Thymus (tissue), 11 donors: ENCODE measurements at regions not wholly inside any gene's neighbourhood (a gene's known extent, or its start where the extent isn't known, plus 50 kb on each side); places are given as distances from the start of the nearest gene placed in this dataset.

Source experiments
- DNase-seq, 9 donors: peaks; one replicate each; pipeline ENCODE4 v3.0.0-alpha.2; 2013; ENCODE audit warnings: low spot score in 9 of 9, low read depth in 6 of 9, missing footprints in 1 of 9
- H3K27ac ChIP-seq, 2 donors: one replicate each; pipeline ENCODE4 v1.5.1; 2013; ENCODE audit warnings: control low read depth in 1 of 2, low read depth in 1 of 2, low read length in 1 of 2, mild to moderate bottlenecking in 1 of 2, moderate library complexity in 1 of 2
- H3K27me3 ChIP-seq, 2 donors: one replicate each; pipeline ENCODE4 v1.5.1; 2013; ENCODE audit warnings: low read length in 1 of 2; ENCODE audit not compliant: control insufficient read depth in 2 of 2, insufficient read depth in 1 of 2
- H3K36me3 ChIP-seq, 2 donors: one replicate each; pipeline ENCODE4 v1.5.1; 2013; ENCODE audit warnings: low read length in 1 of 2, mild to moderate bottlenecking in 1 of 2, moderate library complexity in 1 of 2; ENCODE audit not compliant: control insufficient read depth in 2 of 2, insufficient read depth in 2 of 2
- H3K4me1 ChIP-seq, 2 donors: one replicate each; pipeline ENCODE4 v1.5.1; 2013; ENCODE audit warnings: low read length in 2 of 2; ENCODE audit not compliant: control insufficient read depth in 2 of 2, insufficient read depth in 2 of 2
- H3K4me3 ChIP-seq, 2 donors: one replicate each; pipeline ENCODE4 v1.5.1; 2013; ENCODE audit warnings: low read length in 2 of 2, control low read depth in 1 of 2, mild to moderate bottlenecking in 1 of 2
- H3K9me3 ChIP-seq, 2 donors: one replicate each; pipeline ENCODE4 v1.5.1; 2013; ENCODE audit warnings: low read length in 1 of 2, mild to moderate bottlenecking in 1 of 2; ENCODE audit not compliant: control insufficient read depth in 2 of 2, insufficient read depth in 1 of 2
- WGBS: extraction: QIAGEN DNeasy Blood & Tissue Kit; methylation state at CpG from one replicate; pipeline ENCODE4 v1.1.7; 2013; 5-methylcytosine and 5-hydroxymethylcytosine counted together
- donor health status: healthy.

GRCh38 chr14:106848330-106849121 lies 1322.1 kb downstream of the TMEM121 start:
- peak in 2 of 9 donors; percentile 33 to 64 for DNase-seq
- Histone ChIP-seq H3K9me3 (peaks cover 0 to 3% of the 10 kb centered on the region in 2 donors), H3K36me3 (peaks cover 0 to 3% of the 10 kb centered on the region in 2 donors), H3K27me3 (no peaks in the 10 kb centered on the region), H3K4me3 (no peak overlapping the region), H3K27ac (peak overlapping the region in 1 of 2 donors; percentile 31), H3K4me1 (peaks cover 10 to 33% of the 10 kb centered on the region in 2 donors)
- 32% methylated on average over 3 of the region's 3 CpGs for WGBS

DNA sequence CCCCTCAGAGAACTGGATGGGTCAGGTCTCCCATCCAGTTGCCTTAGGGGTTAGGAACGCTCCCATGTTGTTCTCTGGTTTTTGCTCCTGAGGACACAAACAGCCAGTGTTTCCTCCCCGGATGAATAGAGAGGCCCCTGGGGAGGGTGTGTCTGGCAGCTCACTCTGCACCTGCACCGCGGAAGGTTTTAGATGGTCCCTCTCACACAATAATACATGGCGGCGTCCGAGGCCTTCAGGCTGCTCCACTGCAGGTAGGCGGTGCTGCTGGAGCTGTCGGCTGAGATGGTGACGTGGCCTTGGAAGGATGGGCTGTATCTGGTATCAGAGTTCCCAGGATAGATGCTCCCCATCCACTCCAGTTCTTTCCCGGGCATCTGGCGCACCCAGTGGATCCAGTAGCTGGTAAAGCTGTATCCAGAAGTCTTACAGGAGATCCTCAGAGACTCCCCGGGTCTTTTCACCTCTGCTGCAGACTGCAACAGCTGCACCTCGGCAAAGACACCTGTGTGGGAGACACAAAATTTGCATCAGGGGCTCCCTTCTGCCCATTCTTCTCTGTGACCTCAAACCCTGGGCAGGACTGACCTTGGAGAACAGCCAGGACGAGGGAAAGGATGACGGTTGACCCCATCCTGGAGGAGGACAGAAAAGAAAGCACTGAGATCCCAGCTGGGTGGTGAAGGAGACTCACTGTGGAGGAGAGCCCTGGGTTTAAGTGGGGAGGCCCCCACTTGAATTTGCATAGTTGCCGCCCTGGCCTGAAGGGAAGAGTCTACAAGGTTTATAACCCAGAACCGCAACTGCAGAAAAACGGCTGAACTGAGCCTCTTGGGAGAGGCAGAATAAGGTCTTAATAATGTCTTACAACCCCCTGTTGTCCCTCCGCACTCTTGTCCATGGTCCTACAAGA lies 1324.8 kb downstream of the TMEM121 start:
- WGBS: 85% methylated on average over 20 of the region's 20 CpGs
- H3K4me1 ChIP-seq: peaks cover 9 to 17% of the 10 kb centered on the region in 2 donors
- peaks cover 0 to 3% of the 10 kb centered on the region in 2 donors for H3K36me3 ChIP-seq
- DNase-seq: no peak
- H3K4me3 ChIP-seq: no peak overlapping the region
- H3K27ac ChIP-seq: no peak overlapping the region
- no peaks in the 10 kb centered on the region for H3K27me3 ChIP-seq
- H3K9me3 ChIP-seq: no peaks in the 10 kb centered on the region

DNA sequence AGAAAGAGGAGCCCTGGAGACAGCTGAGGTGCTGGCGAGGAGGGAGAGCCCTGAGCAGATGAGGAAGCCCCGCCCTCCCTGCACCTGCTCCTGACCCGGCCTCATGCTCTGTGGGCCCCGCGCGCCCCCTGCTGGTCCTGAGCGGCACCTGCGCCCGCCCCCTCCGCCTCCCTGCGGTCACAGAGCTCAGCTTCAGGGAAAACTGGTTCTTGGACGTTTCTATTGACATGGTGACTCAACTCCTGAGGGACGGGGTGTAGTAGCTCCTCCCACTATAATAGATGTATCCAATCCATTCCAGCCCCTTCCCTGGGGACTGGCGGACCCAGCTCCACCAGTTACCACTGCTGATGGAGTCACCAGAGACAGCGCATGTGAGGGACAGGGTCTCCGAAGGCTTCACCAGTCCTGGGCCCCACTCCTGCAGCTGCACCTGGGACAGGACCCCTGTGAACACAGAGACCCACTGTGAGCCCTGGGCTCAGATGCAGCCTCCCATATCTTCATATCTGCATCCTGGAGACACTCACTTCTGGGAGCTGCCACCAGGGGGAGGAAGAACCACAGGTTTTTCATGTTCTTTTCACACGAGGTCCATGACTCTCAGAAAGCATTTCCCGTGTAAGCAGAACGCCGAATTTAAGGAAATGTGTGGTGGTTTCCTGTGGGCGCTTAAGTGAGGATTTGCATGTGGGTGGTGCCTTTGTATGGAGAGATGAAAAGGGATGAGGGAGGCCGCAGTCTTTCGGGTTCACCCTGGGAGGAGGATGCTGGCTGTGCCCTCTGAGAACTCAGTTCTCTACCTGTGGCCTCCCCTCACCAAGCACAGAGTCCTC lies 1346.4 kb downstream of the TMEM121 start:
- WGBS: 8% methylated on average over 23 of the region's 23 CpGs
- Histone ChIP-seq H3K9me3 (no peaks in the 10 kb centered on the region), H3K36me3 (no peaks in the 10 kb centered on the region), H3K4me3 (no peak overlapping the region), H3K27ac (peak overlapping the region; percentile 64 to 88), H3K27me3 (no peaks in the 10 kb centered on the region), H3K4me1 (peaks cover 29 to 51% of the 10 kb centered on the region in 2 donors)
- DNase-seq: peak in 8 of 9 donors; percentile 61 to 91 (median 78)

- no peaks in the 10 kb centered on the region for H3K36me3 ChIP-seq
- H3K4me1 ChIP-seq: peaks cover 34 to 58% of the 10 kb centered on the region in 2 donors
- WGBS: 5% methylated on average over 4 of the region's 4 CpGs
- DNase-seq: peak in 4 of 9 donors; percentile 39 to 79 (median 60)
- H3K27me3 ChIP-seq: no peaks in the 10 kb centered on the region
- peak overlapping the region; percentile 78 to 88 for H3K27ac ChIP-seq
- no peak overlapping the region for H3K4me3 ChIP-seq
- H3K9me3 ChIP-seq: no peaks in the 10 kb centered on the region
These were observed 1348.0 kb downstream of the TMEM121 start for GRCh38 chr14:106874350-106874749.

DNA sequence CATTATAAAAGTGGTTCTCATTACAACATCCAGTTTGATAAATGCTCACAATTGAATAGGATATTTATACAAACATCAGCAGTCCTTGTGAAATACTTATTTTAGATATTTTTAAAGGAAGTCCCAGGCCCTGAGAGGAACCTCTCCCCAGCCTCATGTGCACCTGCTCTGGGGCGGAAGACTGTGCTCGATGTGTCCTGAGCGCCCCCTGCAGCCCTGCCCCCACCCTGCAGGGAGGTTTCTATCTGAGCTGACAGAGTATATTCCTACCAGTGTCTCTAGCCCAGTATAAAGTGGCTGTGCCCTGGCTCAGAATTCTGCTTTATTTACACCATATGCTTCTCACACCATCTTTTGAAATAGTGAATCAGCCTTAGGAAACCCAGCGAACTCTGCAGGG lies 1349.1 kb downstream of the TMEM121 start:
- Histone ChIP-seq H3K27ac (peak overlapping the region in 1 of 2 donors; percentile 88), H3K4me1 (peaks cover 34 to 58% of the 10 kb centered on the region in 2 donors), H3K27me3 (no peaks in the 10 kb centered on the region), H3K4me3 (no peak overlapping the region), H3K9me3 (no peaks in the 10 kb centered on the region), H3K36me3 (no peaks in the 10 kb centered on the region)
- DNase-seq: peak in 4 of 9 donors; percentile 47 to 84 (median 74)
- 4% methylated on average over 4 of the region's 4 CpGs for WGBS

DNA sequence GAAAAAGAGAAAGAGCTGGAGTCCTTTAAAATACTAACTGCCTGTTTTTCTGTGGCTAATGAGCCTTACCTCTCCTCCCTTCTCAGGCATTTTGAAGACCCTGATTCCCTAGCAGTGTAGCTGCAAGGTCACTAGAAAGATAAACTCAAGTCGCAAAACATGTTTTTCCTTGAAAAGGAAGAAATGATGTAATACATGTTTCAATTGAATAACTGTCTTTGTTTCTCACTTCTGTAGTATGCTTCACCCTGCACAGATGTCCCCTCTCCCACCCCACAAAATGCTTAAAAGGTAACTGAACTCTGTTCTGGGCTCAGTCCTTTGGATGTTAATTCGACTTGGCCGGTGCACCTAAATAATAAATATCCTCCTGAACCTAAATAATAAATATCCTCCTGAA lies 1350.3 kb downstream of the TMEM121 start:
- no peaks in the 10 kb centered on the region for H3K36me3 ChIP-seq
- DNase-seq: no peak
- H3K4me1 ChIP-seq: peaks cover 34 to 58% of the 10 kb centered on the region in 2 donors
- H3K27ac ChIP-seq: peak overlapping the region in 1 of 2 donors; percentile 84
- H3K27me3 ChIP-seq: no peaks in the 10 kb centered on the region
- 68% methylated on average over 3 of the region's 3 CpGs for WGBS
- H3K4me3 ChIP-seq: no peak overlapping the region
- H3K9me3 ChIP-seq: no peaks in the 10 kb centered on the region

DNA sequence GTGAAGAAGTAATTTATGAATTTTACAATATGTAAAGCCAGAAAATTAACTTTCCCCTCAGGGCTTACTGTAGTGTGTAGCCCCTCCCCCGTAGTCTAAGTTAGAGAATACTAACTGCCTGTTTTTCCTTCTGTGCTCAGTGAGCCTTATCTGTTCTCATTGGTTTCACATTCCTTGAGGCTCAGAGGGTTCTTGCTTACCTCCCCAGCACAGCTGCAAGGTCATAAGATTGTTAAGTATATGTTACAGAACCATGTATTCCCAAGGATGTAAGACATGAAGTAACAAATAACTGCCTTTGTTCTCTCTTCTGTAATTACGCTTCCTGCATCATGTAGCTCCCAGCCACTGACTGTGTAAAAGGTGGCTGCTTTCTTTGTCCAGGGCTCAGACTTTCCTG lies 1351.1 kb downstream of the TMEM121 start:
- Histone ChIP-seq H3K9me3 (no peaks in the 10 kb centered on the region), H3K4me3 (no peak overlapping the region), H3K4me1 (peaks cover 32 to 54% of the 10 kb centered on the region in 2 donors), H3K27ac (peak overlapping the region in 1 of 2 donors; percentile 84), H3K36me3 (no peaks in the 10 kb centered on the region), H3K27me3 (no peaks in the 10 kb centered on the region)
- peak in 1 of 9 donors; percentile 62 for DNase-seq
- 26% methylated on average over 2 of the region's 2 CpGs for WGBS

DNA sequence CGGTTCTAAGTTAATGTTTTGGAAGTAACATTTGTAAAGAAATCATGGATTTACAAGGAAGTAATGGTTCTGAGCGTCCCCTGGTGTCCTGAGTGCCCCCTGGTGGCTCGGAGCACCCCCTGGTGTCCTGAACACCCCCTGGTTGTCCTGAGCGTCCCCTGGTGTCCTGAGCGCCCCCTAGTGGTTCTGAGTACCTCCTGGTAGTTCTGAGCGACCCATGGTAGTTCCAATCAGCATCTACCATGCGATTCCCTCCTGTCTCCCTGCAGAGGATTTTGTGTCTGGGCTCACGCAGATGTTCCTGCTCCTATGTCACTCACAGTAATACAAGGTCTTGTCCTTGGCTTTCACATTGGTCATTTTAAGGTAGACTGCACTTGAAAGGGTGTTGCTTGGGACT lies 1352.9 kb downstream of the TMEM121 start:
- Histone ChIP-seq H3K36me3 (no peaks in the 10 kb centered on the region), H3K27ac (no peak overlapping the region), H3K9me3 (peaks cover 0 to 8% of the 10 kb centered on the region in 2 donors), H3K4me1 (peaks cover 22 to 41% of the 10 kb centered on the region in 2 donors), H3K27me3 (no peaks in the 10 kb centered on the region), H3K4me3 (no peak overlapping the region)
- WGBS: 66% methylated on average over 8 of the region's 8 CpGs
- peak in 3 of 9 donors; percentile 49 to 57 (median 56) for DNase-seq
